ENCODE measurements at regions not wholly inside any gene's neighbourhood (a gene's known extent, or its start where the extent isn't known, plus 50 kb on each side); places are given as distances from the start of the nearest gene placed in this dataset.
"Not testable (repeated sequence)": the region's sequence is repeated elsewhere in the genome, so short reads cannot be mapped to it uniquely, and the experiment has no call there.

- DNase-seq (ENCODE audit: extremely low read depth in 1 of 4, low spot score in 3 of 4); ATAC-seq; H3K9ac ChIP-seq (ENCODE audit: insufficient read depth in 1 of 2, low read depth in 2 of 2, low read length in 2 of 2); H3K27me3 ChIP-seq (ENCODE audit: control insufficient read depth in 2 of 2, insufficient read depth in 2 of 2, low read length in 2 of 2); H2AFZ ChIP-seq (ENCODE audit: low read depth, low read length); H3K79me2 ChIP-seq (ENCODE audit: control insufficient read depth, insufficient read depth, low read length); BruUV-seq (replicated peaks); H3K9me3 ChIP-seq (replicated peaks; ENCODE audit: control insufficient read depth, insufficient read depth, low read depth, low read length); H3K9me1 ChIP-seq (ENCODE audit: control insufficient read depth, insufficient read depth, low read length); H3K27ac ChIP-seq (ENCODE audit: extremely low read depth, low read depth, low read length); CTCF ChIA-PET (ENCODE audit: low intra/inter-chr PET ratio); H3K4me2 ChIP-seq (ENCODE audit: insufficient read depth, low read length); intact Hi-C loops (cut with micrococcal nuclease); H3K4me3 ChIP-seq; H3K36me3 ChIP-seq (ENCODE audit: control insufficient read depth, insufficient read depth, low read length); in situ Hi-C loops (cut with MboI); FAIRE-seq; H3K4me1 ChIP-seq (replicated peaks in 1 of 2; ENCODE audit: control insufficient read depth in 2 of 2, insufficient read depth in 2 of 2, low read length in 2 of 2); H4K20me1 ChIP-seq (replicated peaks; ENCODE audit: control insufficient read depth, insufficient read depth, low read length): not testable (repeated sequence)
- TF ChIP-seq ZNF431 (CRISPR knock-in tag; IDR thresholded peaks at IDR 0.05), result peak; percentile 66; the same call in 1 of the 2 replicates
- 0% methylated on average over 4 of the region's 4 CpGs for WGBS (ENCODE audit: insufficient coverage, low coverage, missing lambda C conversion rate)
- POLR2A ChIA-PET, result interaction anchor here (0.6 kb wide), 1 partner anchor 1709 kb away, joined by 4 read pairs; no protein-coding TSS in a partner anchor
Measured at GRCh38 chr10:123395234-123395633, 241.0 kb downstream of the BUB3 start.

DNA sequence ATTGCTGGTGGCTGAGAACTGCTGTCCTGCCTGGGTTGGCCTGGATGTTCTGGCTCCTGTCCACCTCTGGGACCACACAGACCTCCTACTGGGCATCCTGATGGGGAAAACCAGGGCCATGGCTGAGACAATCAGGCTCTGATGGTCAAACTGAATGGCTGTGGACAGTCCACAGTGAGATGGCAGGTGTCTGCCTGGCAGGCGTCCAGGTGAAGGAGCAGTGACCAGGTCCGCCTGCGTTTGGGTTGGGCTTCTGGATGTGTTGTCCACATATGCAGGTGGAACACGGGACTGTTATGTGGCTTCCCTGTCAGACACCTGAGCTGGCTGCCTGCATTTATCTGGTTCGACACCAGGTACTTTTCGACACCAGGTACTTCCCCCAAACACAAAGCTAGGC, 241.7 kb downstream of the BUB3 start:
- ChIA-PET POLR2A (interaction anchor here (0.6 kb wide), 1 partner anchor 1708 kb away, joined by 4 read pairs; no protein-coding TSS in a partner anchor), CTCF (ENCODE audit: low intra/inter-chr PET ratio) (no interaction called here)
- no peak overlapping the region for H3K4me2 ChIP-seq (ENCODE audit: insufficient read depth, low read length)
- no peak overlapping the region for H3K27ac ChIP-seq (ENCODE audit: extremely low read depth, low read depth, low read length)
- H3K27me3 ChIP-seq (ENCODE audit: control insufficient read depth in 2 of 2, insufficient read depth in 2 of 2, low read length in 2 of 2), result no peaks in the 10 kb centered on the region
- H4K20me1 ChIP-seq (replicated peaks; ENCODE audit: control insufficient read depth, insufficient read depth, low read length), result no peaks in the 10 kb centered on the region
- no peak overlapping the region for H3K4me3 ChIP-seq
- in situ Hi-C loops (cut with MboI) (no loop called here), intact Hi-C loops (cut with micrococcal nuclease) (no loop called here)
- H3K9ac ChIP-seq (ENCODE audit: insufficient read depth in 1 of 2, low read depth in 2 of 2, low read length in 2 of 2), result no peak overlapping the region
- FAIRE-seq (no peak), ATAC-seq (no peak), DNase-seq (ENCODE audit: extremely low read depth in 1 of 4, low spot score in 3 of 4) (no peak)
- H3K4me1 ChIP-seq (replicated peaks in 1 of 2; ENCODE audit: control insufficient read depth in 2 of 2, insufficient read depth in 2 of 2, low read length in 2 of 2), result no peaks in the 10 kb centered on the region
- no peaks in the 10 kb centered on the region for H3K9me1 ChIP-seq (ENCODE audit: control insufficient read depth, insufficient read depth, low read length)
- no peaks in the 10 kb centered on the region for H3K36me3 ChIP-seq (ENCODE audit: control insufficient read depth, insufficient read depth, low read length)
- H2AFZ ChIP-seq (ENCODE audit: low read depth, low read length), result no peak overlapping the region
- 1% methylated on average over 6 of the region's 6 CpGs for WGBS (ENCODE audit: insufficient coverage, low coverage, missing lambda C conversion rate)
- BruUV-seq (replicated peaks), result no TSS peak
- H3K9me3 ChIP-seq (replicated peaks; ENCODE audit: control insufficient read depth, insufficient read depth, low read depth, low read length), result no peaks in the 10 kb centered on the region
- no peaks in the 10 kb centered on the region for H3K79me2 ChIP-seq (ENCODE audit: control insufficient read depth, insufficient read depth, low read length)
- no peak for TF ChIP-seq PHB2 (IDR thresholded peaks at IDR 0.05; ENCODE audit: low read depth)
- no peak for TF ChIP-seq THAP7 (CRISPR knock-in tag; IDR thresholded peaks at IDR 0.05)
- no peak for TF ChIP-seq ELF1 (tag; IDR thresholded peaks at IDR 0.05)
- TF ChIP-seq, protein P1, sequence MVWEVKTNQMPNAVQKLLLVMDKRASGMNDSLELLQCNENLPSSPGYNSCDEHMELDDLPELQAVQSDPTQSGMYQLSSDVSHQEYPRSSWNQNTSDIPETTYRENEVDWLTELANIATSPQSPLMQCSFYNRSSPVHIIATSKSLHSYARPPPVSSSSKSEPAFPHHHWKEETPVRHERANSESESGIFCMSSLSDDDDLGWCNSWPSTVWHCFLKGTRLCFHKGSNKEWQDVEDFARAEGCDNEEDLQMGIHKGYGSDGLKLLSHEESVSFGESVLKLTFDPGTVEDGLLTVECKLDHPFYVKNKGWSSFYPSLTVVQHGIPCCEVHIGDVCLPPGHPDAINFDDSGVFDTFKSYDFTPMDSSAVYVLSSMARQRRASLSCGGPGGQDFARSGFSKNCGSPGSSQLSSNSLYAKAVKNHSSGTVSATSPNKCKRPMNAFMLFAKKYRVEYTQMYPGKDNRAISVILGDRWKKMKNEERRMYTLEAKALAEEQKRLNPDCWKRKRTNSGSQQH (CRISPR knock-in tag; IDR thresholded peaks at IDR 0.05), result no peak
- TF ChIP-seq, protein P2, sequence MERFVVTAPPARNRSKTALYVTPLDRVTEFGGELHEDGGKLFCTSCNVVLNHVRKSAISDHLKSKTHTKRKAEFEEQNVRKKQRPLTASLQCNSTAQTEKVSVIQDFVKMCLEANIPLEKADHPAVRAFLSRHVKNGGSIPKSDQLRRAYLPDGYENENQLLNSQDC (CRISPR knock-in tag; IDR thresholded peaks at IDR 0.05), result no peak
- TF ChIP-seq ZNF197 (CRISPR knock-in tag; IDR thresholded peaks at IDR 0.05; ENCODE audit: low read depth), result no peak
- TF ChIP-seq CREBBP (IDR thresholded peaks at IDR 0.05; ENCODE audit: low read depth, low read length), result no peak
- TF ChIP-seq ZBTB49 (CRISPR knock-in tag; IDR thresholded peaks at IDR 0.05; ENCODE audit: borderline replicate concordance), result no peak
- TF ChIP-seq ARHGAP35 (IDR thresholded peaks at IDR 0.05; ENCODE audit: partially characterized antibody), result no peak
- no peak for TF ChIP-seq JUN (IDR thresholded peaks at IDR 0.05; ENCODE audit: borderline replicate concordance, low read depth, low read length)
- TF ChIP-seq JUN (CRISPR knock-in tag; IDR thresholded peaks at IDR 0.05; ENCODE audit: borderline replicate concordance), result no peak
